Hematopoietic multipotent progenitor cell treated with erythropoietin and hydrocortisone succinate and interleukin-3 and kit ligand, for 4 days (in vitro differentiated cells): ENCODE measurements at regions not wholly inside any gene's neighbourhood (a gene's known extent, or its start where the extent isn't known, plus 50 kb on each side); places are given as distances from the start of the nearest gene placed in this dataset.

Experiments used
- DNase-seq: peaks from one replicate; pipeline ENCODE4 v3.0.0-alpha.2; 2015

GRCh38 chrX:39150621-39151020 lies 349.4 kb downstream of the MID1IP1 start:
- DNase-seq, result no peak

GRCh38 chrX:39152106-39152649 lies 350.9 kb downstream of the MID1IP1 start:
- peak; percentile 87 for DNase-seq

- no peak for DNase-seq
Measured at GRCh38 chrX:39156051-39156450, 354.8 kb downstream of the MID1IP1 start.

- no peak for DNase-seq
Measured at GRCh38 chrX:39157006-39157405, 355.7 kb downstream of the MID1IP1 start.

GRCh38 chrX:39157796-39158195 lies 356.5 kb downstream of the MID1IP1 start:
- DNase-seq, result no peak

GRCh38 chrX:39158801-39159657 lies 357.8 kb downstream of the MID1IP1 start:
- peak; percentile 70 for DNase-seq

- DNase-seq, result no peak
Measured at GRCh38 chrX:39159921-39160507, 358.8 kb downstream of the MID1IP1 start.

GRCh38 chrX:39161611-39162255 lies 360.5 kb downstream of the MID1IP1 start:
- peak; percentile 26 for DNase-seq

- peak; percentile 62 for DNase-seq
Measured at GRCh38 chrX:39162322-39162735, 361.1 kb downstream of the MID1IP1 start.

- DNase-seq, result no peak
Measured at GRCh38 chrX:39163581-39164126, 362.4 kb downstream of the MID1IP1 start.

GRCh38 chrX:39164212-39164611 lies 363.0 kb downstream of the MID1IP1 start:
- DNase-seq, result no peak

- DNase-seq, result no peak
Measured at GRCh38 chrX:39165185-39165584, 363.9 kb downstream of the MID1IP1 start.

- no peak for DNase-seq
Measured at GRCh38 chrX:39165773-39166172, 364.5 kb downstream of the MID1IP1 start.

GRCh38 chrX:39167791-39168190 lies 366.5 kb downstream of the MID1IP1 start:
- no peak for DNase-seq

GRCh38 chrX:39168609-39169008 lies 367.4 kb downstream of the MID1IP1 start:
- no peak for DNase-seq

GRCh38 chrX:39169976-39170375 lies 368.7 kb downstream of the MID1IP1 start:
- no peak for DNase-seq

GRCh38 chrX:39170464-39170863 lies 369.2 kb downstream of the MID1IP1 start:
- DNase-seq, result no peak

- no peak for DNase-seq
Measured at GRCh38 chrX:39171686-39172085, 370.4 kb downstream of the MID1IP1 start.

- no peak for DNase-seq
Measured at GRCh38 chrX:39174241-39174771, 373.0 kb downstream of the MID1IP1 start.

- peak; percentile 67 for DNase-seq
Measured at GRCh38 chrX:39174772-39175417, 373.6 kb downstream of the MID1IP1 start.

- no peak for DNase-seq
Measured at GRCh38 chrX:39175418-39176057, 374.3 kb downstream of the MID1IP1 start.

GRCh38 chrX:39176105-39176504 lies 374.8 kb downstream of the MID1IP1 start:
- no peak for DNase-seq
